Esophagus muscularis mucosa (tissue), 3 donors: ENCODE measurements at regions not wholly inside any gene's neighbourhood (a gene's known extent, or its start where the extent isn't known, plus 50 kb on each side); places are given as distances from the start of the nearest gene placed in this dataset.

Source experiments
- CTCF ChIP-seq, 3 experiments: fragments of 200-600 bp in 2 of 3; fragments of 450-650 bp in 1 of 3; sonication (generic) in 2 of 3; IDR thresholded peaks; one replicate each; pipeline ENCODE4 v1.5.1; 2017 to 2019; ENCODE audit warnings: antibody characterized with exemption in 3 of 3, mild to moderate bottlenecking in 2 of 3, moderate library complexity in 1 of 3
- POLR2A ChIP-seq: fragments of 450-650 bp; IDR thresholded peaks from one replicate; pipeline ENCODE4 v1.6.1; 2017; ENCODE audit warnings: antibody characterized with exemption, moderate library complexity, mild to moderate bottlenecking, low read depth
- POLR2AphosphoS5 ChIP-seq, 2 donors: sonication (generic); formaldehyde crosslinking; IDR thresholded peaks; one replicate each; pipeline ENCODE4 v1.6.1; 2017; ENCODE audit warnings: antibody characterized with exemption in 2 of 2

- no peak for TF ChIP-seq CTCF (IDR thresholded peaks at IDR 0.05)
- no peak for TF ChIP-seq POLR2A
- no peak for TF ChIP-seq POLR2AphosphoS5 (IDR thresholded peaks at IDR 0.05)
Observed at GRCh38 chr13:72539925-72540324, 187.5 kb downstream of the MZT1 start.
